GM10266 (cell line): ENCODE measurements at regions not wholly inside any gene's neighbourhood (a gene's known extent, or its start where the extent isn't known, plus 50 kb on each side); places are given as distances from the start of the nearest gene placed in this dataset.

ENCODE experiments used
- DNase-seq: peaks from one replicate; pipeline ENCODE4 v3.0.0; 2012; ENCODE audit errors: extremely low spot score
- TF ChIP-seq, protein P1 (sequence below): IDR thresholded peaks from 2 replicates; pipeline ENCODE4 v1.5.1; 2012; ENCODE audit warnings: mild to moderate bottlenecking, low read depth; ENCODE audit not compliant: control insufficient read depth, insufficient read depth; ENCODE audit errors: missing control alignments

DNA sequence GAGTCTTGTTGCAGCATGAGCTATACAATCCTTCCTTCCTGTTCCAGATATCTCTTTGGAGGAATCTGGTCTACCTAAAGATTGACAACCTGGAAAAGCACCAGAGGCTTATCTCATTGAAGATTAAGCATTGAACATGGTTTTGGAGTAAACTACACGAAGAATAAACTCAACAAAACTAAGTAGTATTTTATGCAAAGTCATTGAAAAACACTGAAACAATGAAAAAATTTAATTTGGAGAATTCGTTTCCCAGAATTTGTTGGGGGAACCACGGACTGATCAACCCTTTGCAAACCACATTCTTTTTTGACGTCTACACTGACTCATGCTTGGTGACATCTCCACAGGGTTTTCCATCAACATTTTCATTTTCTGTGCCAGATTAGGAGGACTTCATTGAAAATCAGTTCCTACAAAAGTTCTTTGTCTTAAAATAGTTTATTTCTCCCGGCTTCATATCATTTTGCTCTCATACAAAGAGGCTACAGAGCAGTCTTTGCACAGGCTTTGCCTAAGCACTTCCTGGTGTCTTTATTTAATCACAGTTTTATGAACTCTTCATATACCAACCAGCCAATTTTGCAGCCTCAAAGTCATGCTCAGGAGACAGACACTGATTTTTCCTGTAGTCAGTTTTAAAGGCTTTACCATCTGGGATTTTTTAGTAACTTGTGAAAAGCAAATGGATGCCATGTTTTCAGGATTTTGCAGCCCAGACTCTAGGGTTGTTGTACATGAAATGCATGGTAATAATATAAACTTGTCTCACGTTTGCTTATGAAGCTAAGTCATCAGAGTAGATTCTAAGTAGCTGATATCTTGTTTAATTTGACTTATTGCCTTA, 186.3 kb downstream of the C11orf91 start:
- TF ChIP-seq, protein P1, sequence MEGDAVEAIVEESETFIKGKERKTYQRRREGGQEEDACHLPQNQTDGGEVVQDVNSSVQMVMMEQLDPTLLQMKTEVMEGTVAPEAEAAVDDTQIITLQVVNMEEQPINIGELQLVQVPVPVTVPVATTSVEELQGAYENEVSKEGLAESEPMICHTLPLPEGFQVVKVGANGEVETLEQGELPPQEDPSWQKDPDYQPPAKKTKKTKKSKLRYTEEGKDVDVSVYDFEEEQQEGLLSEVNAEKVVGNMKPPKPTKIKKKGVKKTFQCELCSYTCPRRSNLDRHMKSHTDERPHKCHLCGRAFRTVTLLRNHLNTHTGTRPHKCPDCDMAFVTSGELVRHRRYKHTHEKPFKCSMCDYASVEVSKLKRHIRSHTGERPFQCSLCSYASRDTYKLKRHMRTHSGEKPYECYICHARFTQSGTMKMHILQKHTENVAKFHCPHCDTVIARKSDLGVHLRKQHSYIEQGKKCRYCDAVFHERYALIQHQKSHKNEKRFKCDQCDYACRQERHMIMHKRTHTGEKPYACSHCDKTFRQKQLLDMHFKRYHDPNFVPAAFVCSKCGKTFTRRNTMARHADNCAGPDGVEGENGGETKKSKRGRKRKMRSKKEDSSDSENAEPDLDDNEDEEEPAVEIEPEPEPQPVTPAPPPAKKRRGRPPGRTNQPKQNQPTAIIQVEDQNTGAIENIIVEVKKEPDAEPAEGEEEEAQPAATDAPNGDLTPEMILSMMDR: no peak
- DNase-seq: no peak

DNA sequence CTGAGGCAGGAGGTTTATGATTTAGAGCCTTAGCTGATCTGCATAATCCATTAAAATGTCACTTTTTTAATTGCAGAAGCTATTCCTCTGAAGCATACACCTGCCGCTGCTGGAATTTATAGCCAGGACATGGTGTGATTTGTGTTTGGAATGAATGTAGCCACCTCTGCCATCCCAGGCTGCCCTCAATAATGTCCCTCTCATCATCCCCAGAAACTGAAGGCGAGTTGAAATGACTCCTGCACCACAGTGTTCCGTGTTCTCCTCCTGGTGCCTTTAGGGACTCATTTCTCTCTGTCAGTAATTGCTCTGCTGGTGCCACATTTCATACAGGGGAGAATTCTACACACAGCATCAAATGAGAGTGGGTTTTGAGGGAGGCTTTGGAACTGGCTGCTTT, 191.0 kb downstream of the C11orf91 start:
- no peak for DNase-seq
- TF ChIP-seq, protein P1: no peak

DNA sequence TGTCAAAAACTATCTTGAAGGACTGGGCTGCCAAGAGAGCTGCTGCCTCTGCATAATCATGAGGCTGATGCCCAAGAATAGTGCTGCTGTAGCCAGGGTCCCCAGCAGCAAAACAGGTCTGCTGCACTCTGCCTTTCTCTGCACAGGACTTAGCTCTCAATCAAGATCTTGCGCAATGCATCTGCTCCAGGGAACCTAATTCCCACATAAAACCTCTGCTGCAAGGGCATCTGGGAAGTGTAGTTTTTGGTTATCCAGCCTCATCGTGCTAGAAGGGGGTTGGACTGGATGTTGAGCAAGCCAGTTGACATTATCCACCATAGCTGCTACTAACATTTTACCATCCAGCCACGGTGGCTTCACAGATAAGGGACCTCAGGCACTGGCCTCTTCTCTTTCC, 192.7 kb downstream of the C11orf91 start:
- DNase-seq: no peak
- TF ChIP-seq, protein P1: no peak

DNA sequence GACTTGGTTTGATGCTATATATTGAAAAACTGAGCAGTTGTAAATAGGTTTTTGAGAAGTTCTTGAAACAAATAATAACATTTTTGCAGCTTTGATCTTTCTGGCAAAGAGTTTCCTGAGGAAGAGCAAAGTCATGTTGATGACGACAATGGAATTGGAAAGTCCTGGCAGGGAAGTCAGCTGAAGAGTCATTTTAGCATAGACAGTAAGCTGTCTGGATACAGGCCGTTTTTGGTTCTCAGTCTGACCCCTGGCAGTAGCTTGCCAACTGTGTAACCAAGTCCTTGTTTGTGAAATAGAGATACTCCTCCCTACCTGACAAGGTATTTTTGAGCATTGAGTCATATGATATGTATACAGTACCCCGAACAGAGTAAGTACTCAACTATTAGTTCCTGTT, 193.3 kb downstream of the C11orf91 start:
- TF ChIP-seq, protein P1: no peak

DNA sequence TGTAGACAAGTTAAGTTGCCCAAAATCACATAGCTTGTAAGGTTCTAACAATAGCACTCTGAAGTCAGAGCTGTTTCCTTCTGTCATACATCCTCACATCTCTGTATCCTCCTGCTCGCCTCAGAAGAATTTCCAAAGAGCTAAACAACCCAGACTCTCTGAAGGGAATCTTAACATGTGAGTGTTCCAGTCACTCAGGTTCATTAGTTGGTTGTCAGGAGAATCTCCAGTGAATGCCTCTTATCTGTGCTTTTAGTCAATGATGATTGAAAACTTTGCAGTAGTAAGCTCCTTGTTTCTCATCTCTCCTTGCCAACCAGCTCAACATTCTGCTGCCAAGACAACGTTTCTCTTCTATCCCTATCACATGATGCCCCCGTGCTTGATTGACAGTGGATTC, 195.5 kb downstream of the C11orf91 start:
- DNase-seq: no peak
- TF ChIP-seq, protein P1: no peak

More for the DNA sequence above, 193.3 kb downstream of the C11orf91 start:
- no peak for DNase-seq

DNA sequence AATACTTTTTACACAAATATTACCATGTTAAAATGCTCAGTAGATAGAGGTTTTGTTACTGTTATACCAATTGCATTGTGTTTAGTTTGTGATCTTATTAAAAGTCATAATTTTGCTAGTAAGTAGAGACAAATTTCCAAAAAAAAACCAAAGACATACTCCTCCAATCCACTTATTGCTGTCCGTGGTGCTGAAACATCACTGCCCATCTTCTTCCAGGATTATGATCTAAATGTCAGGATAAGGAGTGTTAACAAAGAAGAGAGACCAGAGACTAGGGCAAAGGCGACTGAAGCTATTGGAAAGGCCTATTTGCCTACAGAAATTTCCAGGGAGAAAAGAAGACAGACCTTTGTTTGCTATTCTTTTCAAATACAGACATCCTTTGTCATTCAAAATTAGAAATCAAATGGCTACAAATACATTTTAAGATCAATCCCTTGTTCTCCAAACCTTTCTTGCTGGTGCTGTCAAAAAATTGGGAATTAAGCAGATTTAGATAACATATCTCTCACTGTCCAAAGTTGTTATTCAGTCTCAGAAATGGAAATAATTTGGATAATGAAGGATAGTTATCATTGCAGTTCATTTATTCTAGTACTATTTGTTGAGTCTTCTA, 199.7 kb downstream of the C11orf91 start:
- TF ChIP-seq, protein P1: no peak
- DNase-seq: no peak

DNA sequence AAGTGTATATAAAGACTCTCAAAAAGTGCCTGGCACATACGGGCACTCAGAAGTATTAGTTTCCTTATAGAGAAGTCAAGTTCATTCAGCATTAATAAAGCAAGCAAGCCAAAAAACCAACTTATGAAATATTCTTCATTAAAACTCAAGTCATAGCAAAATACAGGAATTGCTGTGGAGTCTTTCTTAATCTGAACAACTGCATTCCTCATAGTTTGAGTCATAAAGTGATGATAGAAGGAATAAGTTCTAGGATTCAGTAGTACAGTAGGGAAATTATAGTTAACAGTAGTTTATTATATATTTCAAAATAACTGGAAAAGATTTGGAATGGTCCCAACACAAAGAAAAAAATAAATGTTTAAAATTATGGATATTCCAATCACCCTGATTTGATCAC, 200.3 kb downstream of the C11orf91 start:
- TF ChIP-seq, protein P1: no peak
- no peak for DNase-seq
